ENCODE measurements at regions not wholly inside any gene's neighbourhood (a gene's known extent, or its start where the extent isn't known, plus 50 kb on each side); places are given as distances from the start of the nearest gene placed in this dataset.

- TF ChIP-seq CTCF (conservative IDR thresholded peaks at IDR 0.05; ENCODE audit: low read depth): no peak
- DNase-seq (ENCODE audit: low spot score): no peak
- no peak overlapping the region for H3K27ac ChIP-seq
- POLR2A ChIA-PET (ENCODE audit: low non-redundant PET): no interaction called here
- CTCF ChIA-PET: interaction anchor here (0.6 kb wide), 1 partner anchor 76 kb away, joined by 3 read pairs; no protein-coding TSS in a partner anchor
Measured at GRCh38 chr17:77740481-77740880, 218.0 kb upstream of the TNRC6C start.

- no peak for DNase-seq (ENCODE audit: low spot score)
- POLR2A ChIA-PET (ENCODE audit: low non-redundant PET): no interaction called here
- CTCF ChIA-PET: interaction anchor here (0.6 to 0.8 kb wide), 2 partner anchors 32 to 1582 kb away, joined by 4 to 5 read pairs; no protein-coding TSS in a partner anchor
Measured at GRCh38 chr17:77741109-77741508, 217.4 kb upstream of the TNRC6C start.

GRCh38 chr17:77742579-77742978 lies 215.9 kb upstream of the TNRC6C start:
- no peak overlapping the region for H3K27ac ChIP-seq
- POLR2A ChIA-PET (ENCODE audit: low non-redundant PET): no interaction called here
- DNase-seq (ENCODE audit: low spot score): no peak
- no peak for TF ChIP-seq CTCF (conservative IDR thresholded peaks at IDR 0.05; ENCODE audit: low read depth)
- CTCF ChIA-PET: no interaction called here

More at GRCh38 chr17:77741109-77741508, 217.4 kb upstream of the TNRC6C start:
- no peak overlapping the region for H3K27ac ChIP-seq
- TF ChIP-seq CTCF (conservative IDR thresholded peaks at IDR 0.05; ENCODE audit: low read depth): peak; percentile 37; the same call in 1 of the 2 replicates

- no peak for DNase-seq (ENCODE audit: low spot score)
- no peak for TF ChIP-seq CTCF (conservative IDR thresholded peaks at IDR 0.05; ENCODE audit: low read depth)
- ChIA-PET CTCF (no interaction called here), POLR2A (ENCODE audit: low non-redundant PET) (no interaction called here)
- no peak overlapping the region for H3K27ac ChIP-seq
Measured at GRCh38 chr17:77744066-77744988, 214.2 kb upstream of the TNRC6C start.

GRCh38 chr17:77745702-77746101 lies 212.8 kb upstream of the TNRC6C start:
- ChIA-PET CTCF (no interaction called here), POLR2A (ENCODE audit: low non-redundant PET) (no interaction called here)
- H3K27ac ChIP-seq: no peak overlapping the region
- no peak for TF ChIP-seq CTCF (conservative IDR thresholded peaks at IDR 0.05; ENCODE audit: low read depth)
- DNase-seq (ENCODE audit: low spot score): no peak

- DNase-seq (ENCODE audit: low spot score): no peak
- ChIA-PET POLR2A (ENCODE audit: low non-redundant PET) (no interaction called here), CTCF (no interaction called here)
- no peak overlapping the region for H3K27ac ChIP-seq
- no peak for TF ChIP-seq CTCF (conservative IDR thresholded peaks at IDR 0.05; ENCODE audit: low read depth)
Measured at GRCh38 chr17:77746393-77746792, 212.1 kb upstream of the TNRC6C start.
